ENCODE measurements at regions not wholly inside any gene's neighbourhood (a gene's known extent, or its start where the extent isn't known, plus 50 kb on each side); places are given as distances from the start of the nearest gene placed in this dataset.

DNA sequence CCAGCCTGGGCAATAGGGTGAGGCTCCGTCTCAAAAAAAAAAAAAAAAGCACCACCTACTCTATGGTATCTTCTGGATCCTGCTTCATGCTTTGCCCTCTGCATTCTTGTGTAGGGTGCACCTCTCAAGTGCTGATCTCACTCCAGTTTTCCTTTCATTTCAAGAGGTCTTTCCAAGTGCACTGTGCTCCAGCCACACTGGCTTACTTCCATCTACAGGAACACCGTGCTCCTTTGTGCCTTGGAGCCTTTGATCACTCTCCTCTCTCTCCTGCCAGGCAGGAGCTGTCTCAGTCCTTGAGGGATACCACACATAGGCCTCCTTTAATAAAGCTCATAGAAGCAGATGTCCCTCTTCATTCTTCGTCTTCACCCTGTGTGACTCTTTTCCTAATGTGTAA is 55.4 kb upstream of the GREM2 start:
- no peak for DNase-seq

DNA sequence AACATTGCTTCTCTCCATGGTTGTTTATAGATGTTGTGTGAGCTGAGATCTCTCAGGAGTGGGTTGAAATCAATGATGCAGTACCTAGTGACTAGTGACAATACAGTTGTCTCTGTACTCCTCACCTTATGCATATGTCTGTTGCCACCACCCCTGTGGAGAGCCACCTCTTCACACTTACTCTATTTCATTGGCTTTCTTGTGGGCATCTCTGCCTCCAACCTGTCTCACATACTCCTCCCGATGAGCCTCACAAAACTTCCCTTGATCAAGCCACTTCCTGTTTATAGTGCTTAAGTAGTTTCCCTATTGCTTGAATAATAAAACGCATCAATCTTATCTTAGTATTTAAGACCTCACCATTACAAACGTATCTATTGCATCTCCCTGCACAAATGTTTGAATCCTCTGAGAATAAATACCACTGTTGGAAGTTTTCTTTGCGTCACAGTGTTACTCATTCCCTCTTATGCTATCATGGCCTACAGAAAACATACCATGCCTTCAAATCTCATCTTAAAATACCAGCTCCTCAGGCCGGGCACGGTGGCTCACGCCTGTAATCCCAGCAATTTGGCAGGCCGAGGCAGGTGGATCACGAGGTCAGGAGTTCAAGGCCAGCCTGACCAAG is 54.7 kb upstream of the GREM2 start:
- no peak for DNase-seq

- DNase-seq: no peak
Measured at GRCh38 chr1:240663169-240663879, 51.4 kb upstream of the GREM2 start.

All from activated T-cell treated with anti-CD3 and anti-CD28 coated beads, Interleukin-2, amount 50 U/mL, for 1 hour (primary cell).